Tibial nerve (tissue), 4 donors: ENCODE measurements at regions not wholly inside any gene's neighbourhood (a gene's known extent, or its start where the extent isn't known, plus 50 kb on each side); places are given as distances from the start of the nearest gene placed in this dataset.

Source experiments
- EP300 ChIP-seq, 2 donors: sonication (generic); formaldehyde crosslinking; IDR thresholded peaks; one replicate each; pipeline ENCODE4 v1.6.1; 2017; ENCODE audit warnings: antibody characterized with exemption in 2 of 2, mild to moderate bottlenecking in 1 of 2
- POLR2A ChIP-seq, 2 donors: fragments of 450-650 bp; IDR thresholded peaks; one replicate each; pipeline ENCODE4 v1.6.1; 2017; ENCODE audit warnings: antibody characterized with exemption in 2 of 2, mild to moderate bottlenecking in 2 of 2, moderate library complexity in 2 of 2
- TF ChIP-seq, protein P1 (sequence below), 5 experiments: fragments of 200-600 bp in 3 of 5; fragments of 450-650 bp in 2 of 5; sonication (generic) in 3 of 5; IDR thresholded peaks; one replicate each; pipeline ENCODE4 v1.5.1; 2016 to 2019; ENCODE audit warnings: antibody characterized with exemption in 5 of 5, mild to moderate bottlenecking in 3 of 5, moderate library complexity in 2 of 5

DNA sequence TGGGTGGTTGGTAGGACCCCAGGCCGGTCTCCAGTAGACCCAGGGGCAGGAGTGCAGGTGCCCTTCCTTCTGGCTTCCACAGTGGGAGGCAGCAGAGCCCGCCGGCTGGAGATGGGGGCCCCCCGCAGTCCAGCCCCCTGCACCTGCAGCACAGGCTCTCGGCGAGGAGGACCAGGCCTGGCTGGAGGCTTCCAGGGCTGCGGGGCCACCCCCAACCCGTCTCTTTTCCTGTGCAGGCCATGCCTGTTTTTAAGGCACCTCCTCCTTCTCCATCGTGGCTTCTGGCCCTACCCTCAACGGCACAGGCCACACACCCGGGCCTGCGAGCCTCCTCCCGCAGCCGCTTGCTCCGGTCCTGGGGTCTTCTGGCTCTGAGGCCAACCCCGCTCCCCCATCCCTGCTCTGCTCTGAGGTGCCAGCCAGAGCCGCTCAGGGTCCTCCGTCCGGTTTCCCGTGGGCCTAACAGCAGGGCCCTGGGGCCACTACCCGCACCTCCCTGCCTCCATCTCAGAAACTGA is 77.2 kb upstream of the ANKRD10 start:
- TF ChIP-seq POLR2A (IDR thresholded peaks at IDR 0.05) (no peak), EP300 (IDR thresholded peaks at IDR 0.05) (no peak)
- TF ChIP-seq, protein P1, sequence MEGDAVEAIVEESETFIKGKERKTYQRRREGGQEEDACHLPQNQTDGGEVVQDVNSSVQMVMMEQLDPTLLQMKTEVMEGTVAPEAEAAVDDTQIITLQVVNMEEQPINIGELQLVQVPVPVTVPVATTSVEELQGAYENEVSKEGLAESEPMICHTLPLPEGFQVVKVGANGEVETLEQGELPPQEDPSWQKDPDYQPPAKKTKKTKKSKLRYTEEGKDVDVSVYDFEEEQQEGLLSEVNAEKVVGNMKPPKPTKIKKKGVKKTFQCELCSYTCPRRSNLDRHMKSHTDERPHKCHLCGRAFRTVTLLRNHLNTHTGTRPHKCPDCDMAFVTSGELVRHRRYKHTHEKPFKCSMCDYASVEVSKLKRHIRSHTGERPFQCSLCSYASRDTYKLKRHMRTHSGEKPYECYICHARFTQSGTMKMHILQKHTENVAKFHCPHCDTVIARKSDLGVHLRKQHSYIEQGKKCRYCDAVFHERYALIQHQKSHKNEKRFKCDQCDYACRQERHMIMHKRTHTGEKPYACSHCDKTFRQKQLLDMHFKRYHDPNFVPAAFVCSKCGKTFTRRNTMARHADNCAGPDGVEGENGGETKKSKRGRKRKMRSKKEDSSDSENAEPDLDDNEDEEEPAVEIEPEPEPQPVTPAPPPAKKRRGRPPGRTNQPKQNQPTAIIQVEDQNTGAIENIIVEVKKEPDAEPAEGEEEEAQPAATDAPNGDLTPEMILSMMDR (IDR thresholded peaks at IDR 0.05) = no peak
